K562 (cell line): ENCODE measurements at regions not wholly inside any gene's neighbourhood (a gene's known extent, or its start where the extent isn't known, plus 50 kb on each side); places are given as distances from the start of the nearest gene placed in this dataset.

Experiments
- ETS2 ChIP-seq: IDR thresholded peaks from 2 replicates; pipeline ENCODE4 v1.6.1; 2016; ENCODE audit warnings: borderline replicate concordance, missing genetic modification characterization, mild to moderate bottlenecking, moderate library complexity, missing compliant biosample characterization; ENCODE audit not compliant: poor library complexity, severe bottlenecking
- FOXO4 ChIP-seq: fragments of 450-650 bp; formaldehyde crosslinking; IDR thresholded peaks from 2 replicates; pipeline ENCODE4 v1.4.0; 2020; ENCODE audit warnings: mild to moderate bottlenecking, moderate library complexity
- HMG20B ChIP-seq: fragments of 250-450 bp; sonication (Bioruptor Pico); IDR thresholded peaks from 2 replicates; pipeline ENCODE4 v1.5.0; 2021; ENCODE audit warnings: mild to moderate bottlenecking
- NUFIP1 ChIP-seq: fragments of 450-650 bp; IDR thresholded peaks from 2 replicates; pipeline ENCODE4 v1.6.1; 2018; ENCODE audit not compliant: partially characterized antibody
- SRSF9 ChIP-seq: fragments of 200-400 bp; formaldehyde crosslinking; IDR thresholded peaks from 2 replicates; pipeline ENCODE4 v1.6.1; 2017; ENCODE audit warnings: low read depth, low read length, borderline replicate concordance
- TFAM ChIP-seq: fragments of 250-450 bp; sonication (Bioruptor Pico); conservative IDR thresholded peaks from 2 replicates; pipeline ENCODE4 v1.5.0; 2021; ENCODE audit warnings: mild to moderate bottlenecking, moderate library complexity
- TRIM25 ChIP-seq: fragments of 450-650 bp; IDR thresholded peaks from 2 replicates; pipeline ENCODE4 v1.7.0; 2016; ENCODE audit warnings: borderline replicate concordance
- ZNF197 ChIP-seq: fragments of 200-800 bp; sonication (Bioruptor generic); IDR thresholded peaks from 2 replicates; pipeline ENCODE4 v1.6.1; 2016; ENCODE audit warnings: low read depth, missing genetic modification characterization, missing compliant biosample characterization
- ZNF507 ChIP-seq: conservative IDR thresholded peaks from 2 replicates; pipeline ENCODE4 v1.6.1; 2017; ENCODE audit warnings: missing genetic modification characterization, missing compliant biosample characterization
- ZNF57 ChIP-seq: fragments of 450-650 bp; formaldehyde crosslinking; IDR thresholded peaks from 2 replicates; pipeline ENCODE4 v1.4.0; 2020; ENCODE audit warnings: mild to moderate bottlenecking, moderate library complexity
- TF ChIP-seq, protein P1 (sequence below): fragments of 450-650 bp; conservative IDR thresholded peaks from 2 replicates; pipeline ENCODE4 v1.6.1; 2016; ENCODE audit warnings: missing genetic modification characterization, low read depth, mild to moderate bottlenecking, control low read depth, missing compliant biosample characterization

GRCh38 chr13:47178090-47178950 is 281.5 kb upstream of the HTR2A start (continued):
- TF ChIP-seq TRIM25, result no peak
- TF ChIP-seq, protein P1, sequence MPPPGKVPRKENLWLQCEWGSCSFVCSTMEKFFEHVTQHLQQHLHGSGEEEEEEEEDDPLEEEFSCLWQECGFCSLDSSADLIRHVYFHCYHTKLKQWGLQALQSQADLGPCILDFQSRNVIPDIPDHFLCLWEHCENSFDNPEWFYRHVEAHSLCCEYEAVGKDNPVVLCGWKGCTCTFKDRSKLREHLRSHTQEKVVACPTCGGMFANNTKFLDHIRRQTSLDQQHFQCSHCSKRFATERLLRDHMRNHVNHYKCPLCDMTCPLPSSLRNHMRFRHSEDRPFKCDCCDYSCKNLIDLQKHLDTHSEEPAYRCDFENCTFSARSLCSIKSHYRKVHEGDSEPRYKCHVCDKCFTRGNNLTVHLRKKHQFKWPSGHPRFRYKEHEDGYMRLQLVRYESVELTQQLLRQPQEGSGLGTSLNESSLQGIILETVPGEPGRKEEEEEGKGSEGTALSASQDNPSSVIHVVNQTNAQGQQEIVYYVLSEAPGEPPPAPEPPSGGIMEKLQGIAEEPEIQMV, result no peak
- TF ChIP-seq HMG20B (CRISPR knock-in tag), result no peak
- TF ChIP-seq ETS2 (tag), result no peak
- TF ChIP-seq FOXO4 (CRISPR knock-in tag), result no peak
- no peak for TF ChIP-seq SRSF9
- no peak for TF ChIP-seq ZNF507 (tag)
- TF ChIP-seq ZNF57 (CRISPR knock-in tag), result no peak
- TF ChIP-seq NUFIP1, result no peak
- TF ChIP-seq ZNF197 (CRISPR knock-in tag), result no peak
- TF ChIP-seq TFAM (CRISPR knock-in tag), result no peak
